ENCODE measurements at regions not wholly inside any gene's neighbourhood (a gene's known extent, or its start where the extent isn't known, plus 50 kb on each side); places are given as distances from the start of the nearest gene placed in this dataset.
A peak's percentile ranks its signal among the peaks of the same experiment; 100 is the strongest.

- TF ChIP-seq SP140L (CRISPR knock-in tag; IDR thresholded peaks at IDR 0.05; ENCODE audit: borderline replicate concordance) (peak; percentile 70; the same call in 1 of the 2 replicates), AHDC1 (CRISPR knock-in tag; IDR thresholded peaks at IDR 0.05; ENCODE audit: borderline replicate concordance) (peak; percentile 21; the same call in 1 of the 2 replicates), POGK (CRISPR knock-in tag; conservative IDR thresholded peaks at IDR 0.05) (0 out of 2 replicates have a peak, but pooled peaks have one; percentile 46), ELF1 (CRISPR knock-in tag; IDR thresholded peaks at IDR 0.05) (0 out of 2 replicates have a peak, but pooled peaks have one; percentile 29), CTCF (CRISPR knock-in tag; IDR thresholded peaks at IDR 0.05) (0 out of 2 replicates have a peak, but pooled peaks have one; percentile 20), SOX6 (IDR thresholded peaks at IDR 0.05) (no peak), SOX6 (CRISPR knock-in tag; IDR thresholded peaks at IDR 0.05) (no peak; the same call in 1 of the 2 replicates), FOXA3 (CRISPR knock-in tag; IDR thresholded peaks at IDR 0.05) (no peak), STAG1 (CRISPR knock-in tag; IDR thresholded peaks at IDR 0.05) (0 out of 2 replicates have a peak, but pooled peaks have one; percentile 2), ZNF687 (CRISPR knock-in tag; IDR thresholded peaks at IDR 0.05) (peak; percentile 51), RXRB (CRISPR knock-in tag; IDR thresholded peaks at IDR 0.05; ENCODE audit: borderline replicate concordance) (peak; percentile 43; the same call in 1 of the 2 replicates), MAZ (IDR thresholded peaks at IDR 0.05; ENCODE audit: borderline replicate concordance, low read depth, low read length) (peak; percentile 52; the same call in 1 of the 2 replicates), MAZ (CRISPR knock-in tag; IDR thresholded peaks at IDR 0.05; ENCODE audit: low read depth) (no peak; the same call in 1 of the 2 replicates)
Measured at GRCh38 chr1:234997896-234998741, 130.5 kb downstream of the TOMM20 start (continued).
